HG03571 (cell line): ENCODE measurements at regions not wholly inside any gene's neighbourhood (a gene's known extent, or its start where the extent isn't known, plus 50 kb on each side); places are given as distances from the start of the nearest gene placed in this dataset.

ENCODE experiments used
- ATAC-seq: cut with Tn5 transposase; IDR thresholded peaks from one replicate; pipeline ENCODE4 v1.9.1; 2021; ENCODE audit not compliant: unreplicated experiment

- ATAC-seq, result no peak
Observed at GRCh38 chr14:42079911-42080310, 473.2 kb downstream of the LRFN5 start.

DNA sequence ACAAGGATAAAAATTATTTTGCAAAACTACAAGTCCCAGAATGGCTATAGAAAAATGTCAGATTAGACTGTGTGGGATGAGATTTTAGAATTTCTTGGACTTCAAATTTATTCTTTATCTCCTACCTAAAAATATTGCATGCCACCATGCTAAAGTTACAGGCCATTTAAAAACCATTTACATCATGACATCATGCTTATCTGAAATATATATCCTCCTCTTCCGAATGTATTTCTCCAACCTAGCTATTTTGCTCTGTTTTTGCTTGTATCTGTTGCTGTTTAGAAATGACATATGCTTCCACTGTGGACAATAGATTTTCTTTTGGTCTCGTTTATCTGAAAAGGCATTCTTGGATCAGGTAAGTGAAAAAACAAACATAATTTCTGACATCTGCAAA is 471.7 kb downstream of the LRFN5 start:
- no peak for ATAC-seq

- no peak for ATAC-seq
Observed at GRCh38 chr14:42070031-42070430, 463.4 kb downstream of the LRFN5 start.

DNA sequence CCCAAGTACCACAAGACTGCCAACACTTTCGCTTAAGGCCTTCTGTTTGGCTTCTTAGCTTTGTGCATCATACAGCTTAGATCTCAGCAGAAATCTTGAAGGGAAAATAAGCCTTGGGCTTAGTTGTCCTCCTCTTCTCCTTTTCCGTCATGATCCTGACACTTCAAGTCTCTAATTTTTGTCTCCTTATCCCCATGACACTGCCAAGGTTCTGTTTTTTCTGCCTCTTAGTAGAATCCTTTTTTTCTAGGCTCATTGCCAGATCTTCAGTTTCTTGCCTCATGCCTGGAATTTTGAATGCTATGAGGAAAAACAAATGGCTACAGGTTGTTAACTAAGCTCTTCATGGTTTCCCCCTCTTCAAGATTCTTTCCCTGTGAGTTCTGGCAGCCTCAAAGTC is 450.4 kb downstream of the LRFN5 start:
- no peak for ATAC-seq

GRCh38 chr14:42047421-42048055 is 440.9 kb downstream of the LRFN5 start:
- no peak for ATAC-seq

DNA sequence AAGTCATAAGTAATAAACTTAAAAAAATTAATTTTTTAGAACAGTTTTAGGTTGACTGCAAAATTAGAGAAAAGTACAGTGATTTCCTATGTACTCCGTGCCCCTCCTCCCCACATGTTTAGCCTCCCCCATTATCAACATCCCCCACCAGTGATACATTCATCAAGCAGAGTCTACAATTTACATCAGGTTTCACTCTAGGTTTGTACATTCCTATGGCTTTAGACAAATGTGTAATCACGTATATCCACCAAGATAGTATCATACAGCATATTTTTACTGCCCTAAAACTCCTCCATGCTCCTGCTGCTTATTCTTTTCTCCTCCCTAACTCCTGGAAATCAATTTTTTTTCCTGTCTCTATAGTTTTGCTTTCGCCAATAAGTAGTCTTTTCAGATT is 438.7 kb downstream of the LRFN5 start:
- ATAC-seq, result no peak

DNA sequence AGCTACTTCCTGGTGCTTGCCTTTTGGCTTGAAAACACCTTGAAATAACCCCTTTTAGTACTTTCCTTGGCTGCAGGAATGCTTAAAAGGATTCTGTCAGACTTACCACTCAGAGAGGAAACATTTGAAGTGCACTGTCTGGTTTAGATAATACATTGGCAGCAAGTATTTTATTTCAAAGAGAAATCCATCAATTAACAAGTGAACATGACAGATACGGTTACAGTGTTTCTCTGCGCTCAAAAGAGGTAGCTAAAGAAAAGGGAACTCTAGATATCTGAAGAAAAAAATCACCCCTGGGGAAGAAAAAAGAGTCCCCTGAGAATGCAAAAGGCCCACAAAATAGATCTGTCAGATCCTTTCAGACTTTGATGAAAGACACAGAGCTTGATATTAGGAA is 421.9 kb downstream of the LRFN5 start:
- no peak for ATAC-seq

GRCh38 chr14:42027271-42027670 is 420.6 kb downstream of the LRFN5 start:
- no peak for ATAC-seq

DNA sequence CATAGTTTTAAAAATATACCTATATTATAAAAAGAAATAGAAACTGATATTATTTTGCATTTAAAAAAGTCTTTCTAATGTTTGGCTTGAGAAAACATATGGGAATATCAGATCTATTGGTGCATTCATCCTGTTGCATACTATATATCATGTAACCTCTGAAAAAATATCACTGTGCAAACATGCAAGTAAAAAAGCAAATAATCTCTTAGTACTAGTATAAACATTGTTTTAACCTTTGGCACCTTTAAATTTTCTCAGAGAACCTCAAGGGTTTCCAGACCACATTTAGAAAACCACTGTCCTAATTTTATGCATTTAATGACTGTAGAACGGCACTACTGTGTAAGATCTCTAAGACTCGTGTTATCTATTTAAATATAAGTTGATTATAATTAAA is 416.8 kb downstream of the LRFN5 start:
- no peak for ATAC-seq

GRCh38 chr14:42014301-42014700 is 407.6 kb downstream of the LRFN5 start:
- no peak for ATAC-seq

GRCh38 chr14:42013559-42013958 is 406.9 kb downstream of the LRFN5 start:
- ATAC-seq, result no peak

GRCh38 chr14:42013153-42013552 is 406.5 kb downstream of the LRFN5 start:
- ATAC-seq, result no peak

- no peak for ATAC-seq
Observed at GRCh38 chr14:42011221-42011620, 404.5 kb downstream of the LRFN5 start.

DNA sequence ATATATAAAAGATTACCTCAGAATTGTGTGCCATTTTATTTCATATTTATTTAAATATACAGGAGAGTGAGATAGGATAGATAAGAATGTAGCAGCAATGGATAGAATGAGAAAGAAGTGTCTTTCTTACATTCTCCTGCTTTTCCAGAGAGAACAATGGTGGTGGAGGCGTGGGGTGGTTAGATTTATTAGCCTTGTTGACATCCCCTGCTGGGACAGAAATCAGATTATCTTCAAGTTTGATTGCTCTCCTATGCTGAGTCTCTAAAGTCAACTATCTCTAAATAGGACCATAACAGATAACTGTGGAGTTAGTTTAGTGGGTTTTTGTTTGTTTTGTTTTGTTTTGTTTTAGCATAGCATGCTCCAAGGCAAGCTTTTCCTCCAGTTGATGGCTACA is 397.6 kb downstream of the LRFN5 start:
- no peak for ATAC-seq

DNA sequence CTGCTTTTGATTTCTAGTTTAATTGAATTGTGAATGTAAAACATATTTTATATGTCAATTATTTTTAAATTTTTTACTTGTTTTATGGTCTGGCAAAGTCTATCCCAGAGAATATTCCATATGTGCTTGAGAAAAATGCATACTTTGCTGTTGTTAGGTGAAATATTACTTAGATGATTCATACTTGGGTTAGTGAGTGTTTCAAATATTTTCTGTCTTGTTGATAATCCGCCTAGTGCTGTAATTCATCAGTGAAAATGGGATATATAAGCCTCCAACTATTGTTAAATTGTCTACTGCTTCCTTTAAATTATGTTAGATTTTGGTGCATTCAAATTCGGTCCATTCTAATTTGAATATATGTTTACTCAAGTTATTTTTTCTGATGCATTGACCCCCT is 395.5 kb downstream of the LRFN5 start:
- no peak for ATAC-seq

DNA sequence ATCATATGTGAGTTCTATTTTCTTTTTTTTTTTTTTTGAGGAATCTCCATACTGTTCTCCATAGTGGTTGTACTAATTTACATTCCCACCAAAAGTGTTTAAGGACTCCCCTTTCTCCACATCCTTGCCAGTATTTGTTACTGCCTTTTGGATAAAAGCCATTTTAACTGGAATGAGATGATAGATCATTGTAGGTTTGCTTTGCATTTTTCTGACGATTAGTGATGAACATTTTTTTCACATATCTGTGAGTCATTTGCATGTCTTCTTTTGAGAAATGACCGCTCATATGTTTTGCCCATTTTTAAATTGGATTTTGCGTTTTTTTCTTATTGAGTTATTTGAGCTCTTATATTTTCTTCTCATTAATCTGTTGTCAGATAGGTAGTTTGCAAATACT is 394.8 kb downstream of the LRFN5 start:
- no peak for ATAC-seq

- ATAC-seq, result no peak
Observed at GRCh38 chr14:42000450-42000849, 393.8 kb downstream of the LRFN5 start.

- ATAC-seq, result no peak
Observed at GRCh38 chr14:41993687-41994086, 387.0 kb downstream of the LRFN5 start.

- ATAC-seq, result no peak
Observed at GRCh38 chr14:41986700-41987099, 380.0 kb downstream of the LRFN5 start.

GRCh38 chr14:41986083-41986645 is 379.5 kb downstream of the LRFN5 start:
- no peak for ATAC-seq

DNA sequence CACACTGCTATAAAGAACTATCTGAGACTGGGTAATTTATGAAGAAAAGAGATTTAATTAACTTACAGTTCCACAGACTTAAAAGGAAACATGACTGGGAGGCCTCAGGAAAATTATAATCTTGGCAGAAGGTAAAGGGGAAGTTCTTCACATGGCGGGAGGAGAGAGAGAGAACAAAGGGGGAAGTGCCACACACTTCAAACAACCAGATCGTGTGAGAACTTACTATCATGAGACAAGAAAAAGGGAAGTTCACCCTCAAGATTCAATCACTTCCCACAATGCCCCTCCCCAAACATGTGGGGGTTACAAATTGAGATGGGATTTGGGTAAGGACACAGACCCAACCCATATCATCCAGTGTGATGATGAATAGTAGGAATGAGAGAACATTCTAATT is 366.5 kb downstream of the LRFN5 start:
- no peak for ATAC-seq

DNA sequence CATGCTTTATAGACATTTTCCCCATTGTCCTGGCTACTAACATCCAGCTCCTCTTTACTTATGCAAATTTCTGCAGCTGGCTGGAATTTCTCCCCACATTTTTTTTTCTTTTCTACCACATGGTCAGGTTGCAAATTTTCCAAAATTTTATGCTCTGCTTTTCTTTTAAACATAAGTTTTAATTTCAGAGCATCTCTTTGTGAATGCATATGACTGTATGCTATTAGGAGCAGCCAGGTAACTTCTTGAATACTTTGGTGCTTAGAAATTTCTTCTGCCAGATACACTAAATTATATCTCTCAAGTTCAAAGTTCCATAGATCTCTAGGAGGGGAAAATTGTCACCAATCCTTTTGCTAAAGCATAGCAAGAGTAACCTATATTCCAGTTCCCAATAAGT is 365.9 kb downstream of the LRFN5 start:
- no peak for ATAC-seq

GRCh38 chr14:41960281-41960680 is 353.6 kb downstream of the LRFN5 start:
- no peak for ATAC-seq
